22Rv1 (cell line): ENCODE measurements at regions not wholly inside any gene's neighbourhood (a gene's known extent, or its start where the extent isn't known, plus 50 kb on each side); places are given as distances from the start of the nearest gene placed in this dataset.

Experiments
- ZFX ChIP-seq: fragments of 450-650 bp; IDR thresholded peaks from 2 replicates; pipeline ENCODE4 v1.6.1; 2017; ENCODE audit warnings: antibody characterized with exemption, borderline replicate concordance
- TF ChIP-seq, protein P1 (sequence below): fragments of 450-650 bp; IDR thresholded peaks from 2 replicates; pipeline ENCODE4 v1.5.1; 2017; ENCODE audit warnings: mild to moderate bottlenecking

DNA sequence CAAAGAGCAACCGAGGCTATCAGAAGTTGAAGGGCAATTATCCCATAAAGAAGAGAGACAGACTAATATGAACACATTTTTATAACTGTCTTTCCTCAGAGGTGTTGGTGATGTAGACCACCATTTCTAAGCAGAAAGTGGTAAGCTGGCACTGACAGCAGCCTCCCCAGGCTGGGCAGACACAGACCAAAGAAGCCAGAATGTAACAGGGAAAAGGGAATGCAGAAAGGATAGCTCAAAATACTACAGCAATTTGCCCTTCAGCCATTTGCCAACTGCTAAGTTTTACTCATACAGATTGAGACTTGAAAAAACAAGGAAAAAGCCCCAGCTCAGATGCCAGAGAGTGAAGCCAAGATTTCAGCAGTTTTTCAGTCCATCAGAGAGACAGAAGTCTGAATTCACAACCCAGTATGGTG, 73.5 kb upstream of the ABI3BP start:
- TF ChIP-seq, protein P1, sequence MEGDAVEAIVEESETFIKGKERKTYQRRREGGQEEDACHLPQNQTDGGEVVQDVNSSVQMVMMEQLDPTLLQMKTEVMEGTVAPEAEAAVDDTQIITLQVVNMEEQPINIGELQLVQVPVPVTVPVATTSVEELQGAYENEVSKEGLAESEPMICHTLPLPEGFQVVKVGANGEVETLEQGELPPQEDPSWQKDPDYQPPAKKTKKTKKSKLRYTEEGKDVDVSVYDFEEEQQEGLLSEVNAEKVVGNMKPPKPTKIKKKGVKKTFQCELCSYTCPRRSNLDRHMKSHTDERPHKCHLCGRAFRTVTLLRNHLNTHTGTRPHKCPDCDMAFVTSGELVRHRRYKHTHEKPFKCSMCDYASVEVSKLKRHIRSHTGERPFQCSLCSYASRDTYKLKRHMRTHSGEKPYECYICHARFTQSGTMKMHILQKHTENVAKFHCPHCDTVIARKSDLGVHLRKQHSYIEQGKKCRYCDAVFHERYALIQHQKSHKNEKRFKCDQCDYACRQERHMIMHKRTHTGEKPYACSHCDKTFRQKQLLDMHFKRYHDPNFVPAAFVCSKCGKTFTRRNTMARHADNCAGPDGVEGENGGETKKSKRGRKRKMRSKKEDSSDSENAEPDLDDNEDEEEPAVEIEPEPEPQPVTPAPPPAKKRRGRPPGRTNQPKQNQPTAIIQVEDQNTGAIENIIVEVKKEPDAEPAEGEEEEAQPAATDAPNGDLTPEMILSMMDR = no peak
- no peak for TF ChIP-seq ZFX
